ENCODE measurements at regions not wholly inside any gene's neighbourhood (a gene's known extent, or its start where the extent isn't known, plus 50 kb on each side); places are given as distances from the start of the nearest gene placed in this dataset.

GRCh38 chr15:91552555-91552954 is 301.0 kb upstream of the SLCO3A1 start:
- no peak overlapping the region for H3K4me3 ChIP-seq (replicated peaks; ENCODE audit: low read depth, low read length)
- DNase-seq (ENCODE audit: extremely low read depth, low read depth): no peak
- no peak for TF ChIP-seq CTCF (IDR thresholded peaks at IDR 0.05; ENCODE audit: low read depth, low read length, missing control alignments)

- DNase-seq (ENCODE audit: extremely low read depth, low read depth): no peak
- H3K4me3 ChIP-seq (replicated peaks; ENCODE audit: low read depth, low read length): no peak overlapping the region
- no peak for TF ChIP-seq CTCF (IDR thresholded peaks at IDR 0.05; ENCODE audit: low read depth, low read length, missing control alignments)
Observed at GRCh38 chr15:91553196-91553854, 300.2 kb upstream of the SLCO3A1 start.

GRCh38 chr15:91555312-91555711 is 298.2 kb upstream of the SLCO3A1 start:
- H3K4me3 ChIP-seq (replicated peaks; ENCODE audit: low read depth, low read length): no peak overlapping the region
- TF ChIP-seq CTCF (IDR thresholded peaks at IDR 0.05; ENCODE audit: low read depth, low read length, missing control alignments): no peak
- DNase-seq (ENCODE audit: extremely low read depth, low read depth): no peak

GRCh38 chr15:91556926-91557325 is 296.6 kb upstream of the SLCO3A1 start:
- no peak for TF ChIP-seq CTCF (IDR thresholded peaks at IDR 0.05; ENCODE audit: low read depth, low read length, missing control alignments)
- DNase-seq (ENCODE audit: extremely low read depth, low read depth): no peak
- H3K4me3 ChIP-seq (replicated peaks; ENCODE audit: low read depth, low read length): no peak overlapping the region

- no peak for DNase-seq (ENCODE audit: extremely low read depth, low read depth)
Observed at GRCh38 chr15:91559066-91559465, 294.4 kb upstream of the SLCO3A1 start.

GRCh38 chr15:91561371-91562100 is 292.0 kb upstream of the SLCO3A1 start:
- no peak overlapping the region for H3K4me3 ChIP-seq (replicated peaks; ENCODE audit: low read depth, low read length)
- no peak for TF ChIP-seq CTCF (IDR thresholded peaks at IDR 0.05; ENCODE audit: low read depth, low read length, missing control alignments)
- DNase-seq (ENCODE audit: extremely low read depth, low read depth): peak; percentile 50

More at GRCh38 chr15:91559066-91559465, 294.4 kb upstream of the SLCO3A1 start:
- no peak for TF ChIP-seq CTCF (IDR thresholded peaks at IDR 0.05; ENCODE audit: low read depth, low read length, missing control alignments)
- H3K4me3 ChIP-seq (replicated peaks; ENCODE audit: low read depth, low read length): no peak overlapping the region
